GM19372 (cell line): ENCODE measurements at regions not wholly inside any gene's neighbourhood (a gene's known extent, or its start where the extent isn't known, plus 50 kb on each side); places are given as distances from the start of the nearest gene placed in this dataset.
"Not testable (repeated sequence)": the region's sequence is repeated elsewhere in the genome, so short reads cannot be mapped to it uniquely, and the experiment has no call there.

Source experiments
- ATAC-seq: cut with Tn5 transposase; IDR thresholded peaks from one replicate; pipeline ENCODE4 v1.9.1; 2021; ENCODE audit warnings: mild to moderate bottlenecking, low read depth, moderate library complexity; ENCODE audit not compliant: unreplicated experiment

DNA sequence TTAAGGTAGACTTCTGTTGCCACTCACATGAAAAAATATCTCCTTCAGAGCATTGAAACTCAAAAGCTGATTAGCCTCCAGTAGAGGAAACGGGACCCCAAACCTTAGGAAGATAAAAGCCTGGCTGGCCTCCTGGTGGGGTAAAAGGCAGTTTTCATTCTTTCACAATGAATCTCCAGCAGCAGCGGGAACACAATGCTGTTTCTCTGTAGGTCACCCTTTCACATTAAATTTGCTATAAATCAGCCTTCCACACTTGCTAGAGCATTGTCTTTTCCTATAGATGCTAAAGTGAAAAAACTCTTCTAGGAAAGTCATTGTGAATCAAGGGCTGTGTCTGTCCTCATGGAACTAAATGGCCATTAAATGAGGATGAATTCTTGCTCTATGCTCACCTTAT, 207.3 kb upstream of the MAGEB2 start:
- ATAC-seq: no peak

DNA sequence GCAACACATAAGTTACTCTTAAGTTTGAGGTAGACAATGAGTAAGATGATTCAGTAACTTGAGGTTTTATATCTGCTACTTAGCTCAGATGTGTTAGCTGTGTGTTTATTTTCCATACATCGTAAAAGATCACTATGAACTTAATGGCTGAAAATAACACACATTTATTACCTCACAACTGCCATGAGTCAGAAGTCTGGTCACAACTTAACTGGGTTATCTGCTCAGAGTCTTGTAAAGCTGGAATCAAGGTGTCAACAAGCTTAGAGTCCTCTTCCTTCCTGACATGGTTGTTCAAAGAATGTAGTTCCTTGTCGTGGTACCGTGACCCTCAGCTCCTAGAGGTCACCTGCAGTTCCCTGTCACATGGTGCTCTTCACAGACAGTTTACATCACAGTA, 204.9 kb upstream of the MAGEB2 start:
- ATAC-seq: no peak

DNA sequence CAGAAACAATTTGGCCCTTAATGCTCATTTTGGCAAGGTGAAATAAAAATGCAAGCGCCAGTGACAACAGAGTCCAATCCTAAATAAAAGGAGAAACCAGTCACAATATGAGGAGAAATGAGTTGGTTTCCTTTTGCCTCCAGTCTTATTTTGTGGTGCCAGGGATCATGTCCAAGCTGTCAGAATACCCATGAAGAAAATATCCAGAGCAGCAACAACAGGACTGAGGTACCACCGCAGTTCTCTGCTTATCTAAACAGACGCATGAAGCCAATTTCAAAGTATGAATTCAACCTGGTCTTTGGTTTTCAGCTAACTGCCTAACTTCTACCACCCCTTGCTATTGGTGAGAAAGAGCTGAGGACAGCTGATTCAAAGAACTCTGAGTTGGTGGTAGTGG, 199.9 kb upstream of the MAGEB2 start:
- ATAC-seq: no peak

DNA sequence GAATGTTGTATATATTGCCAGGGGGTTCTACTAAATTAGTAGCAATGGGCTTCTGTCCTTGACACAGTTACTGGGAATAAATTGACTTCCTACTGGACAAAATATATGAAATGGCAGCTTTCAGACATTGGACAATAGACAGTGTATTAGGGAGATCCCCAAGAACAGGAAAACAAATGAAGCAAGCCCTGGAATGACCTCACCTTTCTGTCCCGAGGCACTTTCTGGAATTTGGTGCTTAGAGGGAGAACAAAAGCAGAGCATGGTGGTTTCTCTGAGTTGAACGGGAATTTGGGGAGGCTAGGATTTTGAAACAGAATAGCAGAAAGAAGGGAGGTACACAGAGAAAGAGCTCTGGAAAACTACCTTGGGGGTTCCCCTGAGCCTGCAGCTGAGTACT, 187.7 kb upstream of the MAGEB2 start:
- ATAC-seq: no peak

DNA sequence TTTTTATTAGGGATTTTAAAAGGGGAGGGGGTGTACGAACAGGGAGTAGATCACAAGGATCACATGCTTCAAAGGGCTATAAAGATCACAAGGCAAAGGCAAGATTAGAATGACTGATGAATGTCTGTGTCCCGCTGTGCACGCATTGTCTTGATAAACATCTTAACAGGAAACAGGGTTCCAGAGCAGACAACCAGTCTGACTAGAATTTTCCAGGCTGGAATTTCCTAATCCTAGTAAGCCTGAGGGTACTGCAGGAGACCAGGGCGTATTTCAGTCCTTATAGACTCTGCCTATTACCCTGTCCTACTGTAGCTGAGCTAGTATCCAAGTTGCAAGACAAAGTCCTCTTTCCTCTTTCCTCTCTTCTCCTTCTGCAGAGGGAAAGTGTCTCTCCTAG, 179.0 kb upstream of the MAGEB2 start:
- not testable (repeated sequence) for ATAC-seq

DNA sequence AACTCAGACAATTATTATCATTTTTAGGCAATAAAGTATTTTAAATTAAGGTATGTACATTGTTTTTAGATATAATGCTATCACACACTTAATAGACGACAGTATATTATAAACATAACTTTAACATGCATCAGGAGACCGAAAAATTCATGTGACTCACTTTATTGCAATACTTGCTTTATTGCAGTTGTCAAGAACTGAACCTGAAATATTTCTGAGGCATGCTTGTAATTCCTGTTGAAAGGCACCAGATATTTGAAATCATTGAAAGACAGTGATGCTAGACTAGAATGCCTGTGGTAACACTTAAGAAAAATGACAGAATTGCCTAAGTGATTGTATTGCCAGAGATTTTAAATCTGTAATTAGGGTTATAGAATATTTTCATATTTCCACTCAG, 175.6 kb upstream of the MAGEB2 start:
- ATAC-seq: no peak

DNA sequence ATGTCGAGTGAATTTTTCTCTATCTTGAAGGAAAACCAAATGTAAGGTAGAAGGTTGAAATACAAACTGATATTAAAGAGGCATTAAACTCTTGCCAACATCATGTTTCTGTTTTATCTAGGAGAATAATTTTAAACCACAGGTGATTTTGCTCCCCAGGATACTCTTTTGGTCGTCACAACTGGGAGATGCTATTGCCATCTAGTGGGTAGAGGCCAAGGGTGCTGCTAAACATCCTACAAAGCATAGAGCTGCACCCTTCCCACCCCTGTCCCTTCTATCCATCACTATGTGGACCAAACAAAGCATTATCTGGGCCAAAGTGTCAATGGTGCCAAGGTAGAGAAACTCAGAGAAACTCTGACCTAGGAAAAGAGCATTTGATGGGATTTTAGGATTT, 154.6 kb upstream of the MAGEB2 start:
- no peak for ATAC-seq

DNA sequence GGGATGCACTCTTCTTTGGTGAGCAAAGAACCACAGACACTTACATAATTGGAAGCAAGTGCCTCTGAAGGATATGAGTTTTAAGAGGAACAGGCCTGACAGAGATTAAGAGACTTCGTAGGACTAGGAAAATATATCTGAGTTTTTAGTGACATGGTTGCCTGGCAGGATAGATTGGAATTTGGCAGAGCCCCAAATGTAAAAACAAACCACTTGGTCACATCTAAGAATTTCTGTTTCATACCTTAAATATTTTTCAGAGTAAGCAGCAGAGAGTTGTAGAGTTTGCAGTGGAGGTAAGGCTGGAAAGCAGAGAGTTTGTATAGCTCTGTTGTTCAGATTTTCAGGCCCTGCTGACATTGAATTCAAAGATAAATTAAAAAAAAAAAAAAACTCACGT, 150.1 kb upstream of the MAGEB2 start:
- no peak for ATAC-seq

DNA sequence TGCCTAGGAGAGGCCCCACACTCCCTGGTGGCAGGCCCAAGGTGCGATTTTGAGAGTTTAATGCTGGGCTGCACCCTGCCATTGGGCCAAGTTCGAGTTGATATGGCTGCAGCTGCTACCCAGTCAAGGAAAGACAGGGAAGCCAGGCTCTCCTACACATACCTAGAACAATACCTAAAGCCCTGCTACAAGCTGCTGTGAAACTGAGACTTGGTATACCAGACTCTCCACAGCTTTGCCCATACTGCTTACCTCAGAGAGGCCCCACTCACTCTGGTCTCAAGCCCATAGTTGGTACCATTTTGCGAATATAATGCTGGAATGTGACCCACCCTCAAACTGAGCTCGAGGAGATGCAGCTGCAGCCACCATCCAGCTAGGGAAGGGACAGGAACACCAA, 147.7 kb upstream of the MAGEB2 start:
- ATAC-seq: no peak

DNA sequence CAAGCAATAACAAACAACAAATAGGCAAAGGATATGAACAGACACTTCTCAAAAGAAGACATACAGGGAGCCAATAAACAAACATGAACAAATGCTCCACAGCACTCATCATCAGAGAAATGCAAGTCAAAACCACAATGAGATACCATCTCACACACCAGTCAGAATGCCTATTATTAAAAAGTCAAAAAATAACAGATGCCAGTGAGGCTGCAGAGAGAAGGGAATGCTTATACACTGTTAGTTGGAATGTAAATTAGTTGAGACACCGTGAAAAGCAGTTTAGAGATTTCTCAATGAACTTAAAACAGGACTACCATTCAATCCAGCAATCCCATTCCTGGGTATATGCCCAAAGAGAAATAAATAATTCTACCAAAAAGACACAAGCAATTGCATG, 129.8 kb upstream of the MAGEB2 start:
- no peak for ATAC-seq

DNA sequence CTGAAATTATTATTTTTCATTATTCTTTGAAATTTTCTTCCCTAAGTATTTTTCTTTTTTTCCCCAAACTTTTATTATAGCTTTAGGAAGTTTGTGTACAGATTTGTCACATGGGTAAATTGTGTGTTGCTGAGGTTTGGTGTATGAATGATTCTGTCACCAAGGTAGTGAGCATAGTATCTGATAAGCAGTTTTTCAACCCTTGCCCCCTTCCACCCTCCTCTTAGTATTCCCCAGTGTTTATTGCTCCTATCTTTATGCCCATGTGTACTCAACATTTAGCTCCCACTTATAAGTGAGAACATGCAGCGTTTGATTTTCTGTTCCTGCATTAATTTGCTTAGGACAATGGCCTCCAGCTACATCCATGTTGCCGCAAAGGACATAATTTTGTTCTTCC, 103.9 kb upstream of the MAGEB2 start:
- ATAC-seq: no peak

DNA sequence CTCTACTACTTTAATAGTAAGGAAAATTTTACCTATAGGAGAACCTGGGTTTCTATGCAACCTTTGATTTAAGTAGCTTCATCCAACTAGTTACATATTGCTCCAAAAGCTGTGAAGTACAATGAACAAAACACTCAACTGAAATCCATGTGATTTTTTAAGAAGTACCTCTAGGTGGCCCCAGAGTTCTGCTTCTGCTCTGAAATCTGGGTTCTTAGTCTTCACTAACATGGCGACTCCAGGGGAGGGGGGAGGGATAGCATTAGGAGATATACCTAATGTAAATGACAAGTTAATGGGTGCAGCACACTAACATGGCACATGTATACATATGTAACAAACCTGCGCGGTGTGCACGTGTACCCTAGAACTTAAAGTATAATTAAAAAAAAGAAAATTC, 73.4 kb upstream of the MAGEB2 start:
- peak; percentile 71 for ATAC-seq

DNA sequence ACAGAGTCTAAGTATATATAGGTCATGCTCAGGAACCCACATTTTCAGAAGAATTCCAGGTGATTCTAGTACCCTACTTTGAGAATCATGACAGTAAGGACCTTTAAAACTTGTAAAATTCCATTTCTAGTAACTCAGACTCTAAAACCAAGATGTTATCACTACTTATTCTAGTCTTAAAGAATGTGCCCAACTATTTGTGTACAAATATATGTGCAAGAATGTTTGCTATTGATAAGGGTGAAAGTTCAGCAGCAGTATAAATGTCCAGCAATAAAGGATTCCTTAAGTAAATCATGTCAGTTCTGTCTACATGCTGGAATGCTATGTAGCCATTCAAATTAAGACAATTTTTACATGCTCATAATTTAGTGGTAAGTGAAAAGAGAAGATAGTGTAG, 71.1 kb upstream of the MAGEB2 start:
- no peak for ATAC-seq

DNA sequence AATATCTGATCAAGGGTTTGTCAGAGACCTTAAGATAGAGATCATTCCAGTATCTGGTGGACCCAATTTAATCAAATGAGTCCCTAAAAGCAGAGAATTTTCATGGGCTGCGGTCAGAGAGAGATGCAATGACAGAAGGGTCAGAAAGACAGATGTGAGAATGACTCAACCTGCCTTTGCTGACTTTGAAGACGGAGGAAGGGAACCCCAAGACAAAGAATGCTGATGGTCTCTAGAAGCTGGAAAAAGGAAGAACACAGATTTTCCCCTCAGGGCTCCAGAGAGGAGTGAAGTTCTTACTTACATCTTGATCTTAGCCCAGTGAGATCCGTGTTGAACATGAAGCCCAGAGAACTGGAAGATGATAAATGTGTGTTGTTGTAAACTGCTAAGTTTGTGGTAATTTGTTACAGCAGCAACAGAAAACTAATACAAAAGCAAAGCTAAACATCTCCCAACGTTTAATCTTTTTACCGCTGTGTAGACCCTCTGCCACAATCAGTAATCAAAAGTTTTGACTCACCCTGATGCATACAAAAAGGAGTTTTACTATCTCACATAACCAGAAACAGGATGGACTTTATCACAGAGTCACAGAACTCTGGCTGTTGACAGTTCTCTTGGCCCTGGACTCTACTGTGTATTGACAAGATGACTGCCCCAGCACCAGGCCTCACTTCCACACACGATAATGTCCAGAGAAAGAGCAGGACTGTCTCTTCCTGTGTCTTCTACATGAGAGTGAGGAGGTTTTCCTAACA, 70.2 kb upstream of the MAGEB2 start:
- ATAC-seq: no peak

DNA sequence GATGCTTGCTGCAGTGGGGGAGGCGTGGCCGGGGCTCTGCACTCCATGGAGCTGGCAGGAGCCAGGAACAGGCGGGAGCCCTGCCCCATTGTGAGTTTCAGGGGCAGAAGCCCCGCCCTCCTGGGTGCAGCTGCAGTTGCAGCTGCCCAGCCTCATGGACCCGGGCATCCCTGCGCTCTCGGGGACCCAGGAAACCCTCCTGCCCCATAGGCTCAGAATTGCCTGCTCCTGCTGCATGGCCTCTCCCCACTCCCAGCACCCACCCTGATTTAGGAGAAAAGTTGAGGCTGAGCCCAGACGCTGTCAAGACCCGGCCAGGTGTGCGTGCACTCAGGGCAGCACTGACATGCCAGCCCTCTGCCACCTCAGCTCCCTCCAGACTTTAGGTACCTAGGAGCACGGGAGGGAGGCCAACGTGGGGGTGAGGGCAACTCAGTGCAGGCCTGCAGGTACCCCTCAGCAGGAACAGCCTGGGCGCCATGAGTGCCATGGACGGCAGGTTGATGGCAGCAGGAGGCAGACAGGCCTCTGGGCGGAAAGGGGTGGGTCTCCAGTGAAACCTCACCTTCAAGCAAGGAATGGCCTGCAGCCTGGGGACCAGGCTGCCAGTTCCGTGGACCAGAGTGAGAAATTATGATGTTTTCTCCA, 67.2 kb upstream of the MAGEB2 start:
- no peak for ATAC-seq

DNA sequence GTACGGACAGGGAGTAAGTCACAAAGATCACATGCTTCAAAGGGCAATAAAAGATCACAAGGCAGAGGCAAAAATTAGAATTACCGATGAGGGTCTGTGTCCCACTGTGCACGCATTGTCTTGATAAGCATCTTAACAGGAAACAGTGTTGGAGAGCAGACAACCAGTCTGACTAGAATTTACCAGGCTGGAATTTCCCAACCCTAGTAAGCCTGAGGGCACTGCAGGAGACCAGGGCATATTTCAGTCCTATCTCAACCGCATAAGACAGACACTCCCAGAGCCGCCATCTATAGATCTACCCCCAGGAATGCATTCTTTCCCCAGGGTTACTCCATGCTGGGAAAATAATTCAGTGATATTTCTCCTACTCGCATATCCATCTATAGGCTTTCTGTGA, 66.2 kb upstream of the MAGEB2 start:
- ATAC-seq: not testable (repeated sequence)

DNA sequence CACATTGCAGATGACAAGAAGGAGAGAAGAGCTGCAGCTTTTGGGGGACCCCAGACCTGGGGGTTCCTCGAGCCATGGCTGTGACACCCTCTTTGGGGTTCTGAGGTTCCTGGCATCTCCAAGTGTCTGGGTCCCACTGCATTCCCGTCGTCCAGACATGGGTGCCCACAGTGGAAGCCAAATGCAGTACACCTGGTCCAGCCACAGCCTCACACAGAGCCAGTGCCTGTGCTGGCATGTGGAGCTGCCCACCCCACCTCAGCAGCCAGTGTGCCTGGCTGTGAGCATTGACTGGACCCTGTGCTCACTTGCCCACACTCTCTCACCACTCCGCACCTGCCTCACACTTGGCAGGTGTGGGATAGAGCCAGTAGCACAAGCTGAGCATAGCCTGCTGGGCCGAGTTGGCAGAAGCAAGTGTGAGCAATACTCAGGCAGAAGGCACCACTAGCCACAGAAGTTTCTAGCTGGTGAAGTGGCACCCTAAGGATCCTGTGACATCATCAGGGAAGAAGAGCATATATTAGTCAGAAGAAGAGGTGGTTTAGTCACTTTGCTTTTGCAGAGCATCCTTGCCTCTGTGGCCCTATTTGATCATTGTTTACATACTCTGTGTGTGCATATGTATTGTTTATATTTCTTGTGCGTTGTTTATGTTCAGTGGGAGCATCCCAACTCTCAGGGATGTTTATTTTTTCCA, 65.0 kb upstream of the MAGEB2 start:
- ATAC-seq: no peak

DNA sequence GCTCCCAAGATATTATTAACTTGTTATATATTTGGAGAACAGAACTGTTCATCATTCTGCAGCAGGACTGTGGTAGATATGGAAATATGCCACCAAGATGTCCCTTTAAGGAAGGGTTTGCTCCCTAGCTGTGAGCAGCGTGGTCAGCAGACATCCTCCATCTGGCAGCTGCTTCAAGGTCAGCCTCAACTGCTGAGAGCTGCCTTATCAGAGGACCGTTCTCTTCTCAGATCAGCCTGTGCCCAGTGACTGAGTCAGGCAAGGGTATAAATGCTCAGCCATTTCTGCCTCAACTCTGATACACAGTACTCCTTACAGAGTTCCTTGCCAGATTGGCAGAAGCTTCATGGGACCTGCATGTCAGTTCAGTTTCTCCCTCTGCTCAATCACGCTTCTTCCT, 63.4 kb upstream of the MAGEB2 start:
- ATAC-seq: no peak

DNA sequence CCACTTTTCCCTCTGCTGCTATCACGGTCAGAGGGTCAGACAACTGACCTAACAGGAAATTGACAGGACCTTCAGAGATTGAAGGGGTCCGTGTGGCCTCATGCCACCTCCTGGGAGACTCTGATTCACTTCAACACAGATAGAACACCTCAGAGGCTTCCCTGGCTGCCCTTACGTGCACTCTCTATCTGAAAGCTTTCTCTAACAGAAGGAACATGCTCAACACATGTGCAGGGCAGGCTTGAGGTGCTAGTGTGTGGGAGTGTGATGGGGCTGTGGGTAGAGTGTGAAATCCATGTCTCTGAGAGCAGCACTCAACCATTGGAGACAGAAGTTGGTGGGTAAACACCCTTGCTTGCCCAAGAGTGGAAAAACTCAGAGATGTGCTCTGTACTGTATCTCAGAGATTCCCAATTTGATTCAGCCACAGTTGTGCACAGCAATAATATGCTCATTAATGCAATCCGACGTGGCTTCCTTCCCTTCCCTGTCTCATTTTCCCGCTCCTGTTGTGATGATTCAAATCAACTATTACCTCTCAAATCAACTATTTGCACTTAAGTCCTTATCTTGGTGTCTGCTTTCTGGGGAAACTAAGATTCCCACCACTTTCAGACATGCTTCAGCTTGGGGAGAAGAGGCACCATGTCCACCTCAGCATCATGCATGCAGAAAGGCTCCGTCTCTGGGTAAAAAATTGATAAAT, 62.0 kb upstream of the MAGEB2 start:
- no peak for ATAC-seq

DNA sequence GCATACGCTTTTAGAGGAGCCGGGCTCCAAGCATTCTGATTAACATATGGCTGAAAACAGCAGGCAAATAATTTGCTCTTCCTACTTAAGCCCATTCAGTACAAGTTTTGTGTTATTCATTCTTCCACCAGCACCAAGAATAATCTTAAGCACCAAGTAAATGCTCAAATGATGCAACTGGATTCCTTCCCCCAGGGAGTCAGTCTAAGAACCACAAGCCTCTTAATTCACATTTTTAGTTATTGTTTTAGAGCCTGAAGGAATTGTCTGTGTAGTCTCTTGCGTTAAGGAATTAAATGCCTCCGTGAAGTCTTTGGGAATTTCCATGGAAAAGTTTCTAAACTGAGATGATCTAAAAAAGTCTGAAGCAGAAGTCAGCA, 61.5 kb upstream of the MAGEB2 start:
- ATAC-seq: no peak

DNA sequence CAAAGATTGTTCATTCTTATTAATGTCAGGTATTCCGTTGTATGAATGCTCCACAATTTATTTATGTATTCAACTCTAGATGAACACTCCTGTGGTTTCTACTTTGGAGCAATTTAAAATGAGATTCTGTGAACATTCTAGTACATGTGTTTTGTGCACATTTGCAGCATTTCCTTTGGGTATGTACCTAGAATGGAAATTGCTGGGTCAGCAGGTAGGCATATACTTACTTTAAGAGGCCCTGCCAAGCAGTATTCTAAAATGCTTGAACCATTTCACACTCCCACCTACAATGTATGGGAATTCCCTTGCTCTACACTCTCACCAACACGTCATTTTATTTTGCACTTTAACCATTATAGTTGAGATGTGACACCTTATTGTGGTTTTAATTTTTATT, 59.4 kb upstream of the MAGEB2 start:
- no peak for ATAC-seq
